ENCODE measurements at regions not wholly inside any gene's neighbourhood (a gene's known extent, or its start where the extent isn't known, plus 50 kb on each side); places are given as distances from the start of the nearest gene placed in this dataset.
"Not testable (repeated sequence)": the region's sequence is repeated elsewhere in the genome, so short reads cannot be mapped to it uniquely, and the experiment has no call there.

DNA sequence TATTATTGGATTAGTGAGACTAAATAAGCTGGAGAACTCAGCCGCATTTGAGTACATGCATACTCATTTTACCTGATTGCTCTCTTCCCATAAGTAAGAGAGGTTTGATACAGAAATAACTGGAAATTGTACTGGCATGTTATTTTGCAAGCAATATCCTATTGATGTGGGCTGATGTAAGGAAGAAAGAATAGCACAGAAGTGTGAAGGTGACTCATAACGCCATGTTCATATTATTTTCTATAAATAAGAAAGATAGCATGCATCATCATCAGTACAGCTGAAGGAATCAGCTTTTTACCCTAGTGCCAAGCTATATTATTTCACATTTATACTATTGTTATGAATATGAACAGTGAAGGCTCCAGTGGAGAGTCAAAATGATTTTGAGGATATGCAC lies 138.3 kb upstream of the FAM47A start:
- no peak for DNase-seq (ENCODE audit: low spot score)

DNA sequence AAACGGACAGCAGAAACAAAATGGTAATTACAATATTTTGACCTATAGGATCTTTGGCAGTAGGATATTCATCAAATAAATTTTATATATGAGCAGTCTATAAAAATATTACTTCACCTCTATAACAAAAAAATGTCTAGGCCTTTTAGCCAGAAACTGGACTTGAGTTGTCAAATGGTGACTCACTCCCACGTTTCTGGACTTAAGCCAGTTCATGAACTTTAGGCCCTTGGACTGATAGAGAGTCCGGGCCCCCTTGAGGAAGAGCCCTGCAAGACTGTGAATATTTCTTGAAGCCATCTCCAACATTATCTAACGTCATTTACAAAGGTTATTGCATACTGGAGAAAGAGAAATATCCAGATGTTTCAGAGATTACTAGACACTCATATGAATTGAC lies 106.8 kb upstream of the FAM47A start:
- DNase-seq (ENCODE audit: low spot score): no peak

DNA sequence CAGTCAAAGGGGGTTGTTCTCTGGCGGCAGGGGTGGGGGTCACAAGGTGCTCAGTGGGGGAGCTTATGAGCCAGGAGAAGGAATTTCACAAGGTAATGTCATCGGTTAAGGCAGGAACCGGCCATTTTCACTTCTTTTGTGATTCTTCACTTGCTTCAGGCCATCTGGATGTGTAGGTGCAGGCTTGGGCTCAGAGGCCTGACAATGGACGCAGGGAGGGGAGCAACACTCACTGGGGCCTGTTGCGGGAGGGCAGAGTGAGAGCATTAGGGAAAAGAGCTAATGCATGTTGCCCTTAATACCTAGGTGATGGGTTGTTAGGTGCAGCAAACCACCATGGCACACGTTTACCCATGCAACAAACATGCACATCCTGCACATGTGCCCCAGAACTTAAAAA lies 98.0 kb upstream of the FAM47A start:
- not testable (repeated sequence) for DNase-seq (ENCODE audit: low spot score)

DNA sequence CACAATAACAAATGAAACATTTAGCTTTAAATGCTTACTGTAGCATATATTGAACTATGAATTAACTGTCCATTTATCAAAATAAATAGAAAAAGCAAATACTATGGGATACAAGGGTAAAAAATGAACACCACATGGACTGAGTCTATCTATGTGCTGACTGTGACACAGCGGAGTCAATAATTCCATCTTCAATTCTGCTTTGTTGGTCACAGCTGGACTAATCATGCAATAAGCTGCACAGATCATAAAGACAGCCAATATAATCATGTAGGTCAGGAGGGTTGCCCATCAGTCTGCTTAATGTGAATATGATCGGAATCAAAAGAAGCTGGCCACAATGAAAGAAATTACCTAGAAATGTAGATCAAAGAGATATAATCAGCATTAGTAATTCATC lies 95.7 kb upstream of the FAM47A start:
- no peak for DNase-seq (ENCODE audit: low spot score)

DNA sequence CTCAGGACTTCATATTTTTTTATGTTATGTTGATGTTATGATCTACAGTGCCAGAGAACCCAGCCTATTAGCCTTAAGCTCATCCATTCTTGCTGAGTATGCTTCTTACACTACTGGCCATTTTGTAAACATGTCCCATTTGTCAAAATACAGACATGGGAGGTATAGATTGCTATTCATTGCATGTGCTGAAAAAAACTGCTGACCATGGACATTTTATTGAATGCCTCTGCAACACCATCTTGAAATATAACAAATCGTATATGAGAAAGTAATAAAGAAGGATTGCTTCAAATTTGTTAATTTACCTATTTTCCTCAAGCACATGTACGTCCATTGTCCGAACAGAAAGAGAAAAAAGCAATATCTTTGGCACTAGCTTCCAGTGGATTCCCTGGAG lies 91.5 kb upstream of the FAM47A start:
- DNase-seq (ENCODE audit: low spot score): no peak

DNA sequence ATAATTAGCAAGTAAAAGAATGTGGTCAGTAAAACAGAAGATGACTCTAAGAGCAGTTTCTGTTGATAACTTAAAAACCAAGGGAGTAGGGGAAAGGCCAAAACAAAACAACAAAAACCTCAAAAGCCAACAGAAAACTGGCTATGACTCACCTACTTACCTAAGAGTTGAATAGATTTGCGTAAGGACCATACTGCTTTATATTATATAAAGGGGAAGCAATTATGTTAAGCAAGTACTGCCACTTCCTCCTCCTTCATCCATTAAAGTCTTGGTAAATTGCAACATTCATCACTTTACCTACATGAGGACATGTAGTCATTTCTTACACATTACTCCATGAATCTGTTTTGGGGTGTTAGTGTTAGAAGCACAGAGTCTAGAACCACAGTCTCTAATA lies 85.9 kb upstream of the FAM47A start:
- DNase-seq (ENCODE audit: low spot score): no peak

DNA sequence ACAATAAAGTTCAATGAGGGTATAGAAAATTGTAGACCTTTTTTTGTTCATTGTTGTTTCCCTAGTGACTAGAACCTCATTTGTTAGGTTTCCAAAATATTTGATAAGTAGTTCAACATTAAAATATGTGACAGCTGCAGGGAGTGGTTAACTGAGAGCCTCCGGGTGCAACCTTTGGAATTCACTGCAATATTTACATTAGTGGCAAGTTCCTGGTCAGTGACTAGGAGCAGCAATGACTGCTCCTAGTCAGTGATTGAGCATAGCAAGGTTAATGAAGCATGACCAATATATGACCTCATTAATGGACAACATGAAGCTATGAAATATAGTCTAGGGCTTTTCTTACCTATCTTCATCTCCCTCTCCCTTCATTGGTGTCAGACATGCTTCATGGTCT lies 65.8 kb upstream of the FAM47A start:
- no peak for DNase-seq (ENCODE audit: low spot score)
